Kidney (tissue), 13 donors: ENCODE measurements at regions not wholly inside any gene's neighbourhood (a gene's known extent, or its start where the extent isn't known, plus 50 kb on each side); places are given as distances from the start of the nearest gene placed in this dataset.

Experiments
- DNase-seq, 5 donors: peaks; one replicate each; pipeline ENCODE4 v3.0.0-alpha.2; 2013 to 2020
- FAIRE-seq: peaks from 2 replicates; lab custom pipeline; 2012; peaks lifted over from hg19 to GRCh38; lab: Jason Lieb, UNC
- H3K27ac ChIP-seq, 2 donors: one replicate each; pipeline ENCODE4 v1.7.0; 2013; ENCODE audit warnings: low read depth in 2 of 2, low read length in 2 of 2, inconsistent platforms in 1 of 2
- H3K27me3 ChIP-seq: one replicate; pipeline ENCODE4 v1.7.1; 2013; ENCODE audit warnings: low read length, inconsistent platforms; ENCODE audit not compliant: control insufficient read depth, insufficient read depth
- H3K36me3 ChIP-seq, 3 donors: one replicate each; pipeline versions ENCODE4 v1.7.0 to v1.7.1; 2013; ENCODE audit warnings: low read length in 3 of 3, control low read depth in 1 of 3, inconsistent platforms in 1 of 3; ENCODE audit not compliant: insufficient read depth in 3 of 3, control insufficient read depth in 2 of 3
- H3K4me1 ChIP-seq, 3 donors: one replicate each; pipeline versions ENCODE4 v1.7.0 to v1.7.1; 2013; ENCODE audit warnings: low read length in 3 of 3, inconsistent platforms in 1 of 3, low read depth in 1 of 3; ENCODE audit not compliant: control insufficient read depth in 2 of 3, insufficient read depth in 2 of 3
- H3K4me3 ChIP-seq, 3 donors: one replicate each; pipeline versions ENCODE4 v1.7.0 to v1.8.1; 2013; ENCODE audit warnings: low read length in 3 of 3, control low read depth in 1 of 3, inconsistent platforms in 1 of 3
- H3K9ac ChIP-seq, 3 donors: one replicate each; pipeline versions ENCODE4 v1.7.0 to v1.7.1; 2013; ENCODE audit warnings: low read length in 3 of 3, control low read depth in 1 of 3, inconsistent platforms in 1 of 3
- H3K9me3 ChIP-seq, 3 donors: one replicate each; pipeline versions ENCODE4 v1.7.0 to v1.7.1; 2013; ENCODE audit warnings: low read length in 3 of 3, control low read depth in 1 of 3, inconsistent platforms in 1 of 3; ENCODE audit not compliant: control insufficient read depth in 2 of 3, insufficient read depth in 1 of 3
- intact Hi-C: fragments of 100-400 bp; cut with DNase I; formaldehyde crosslinking; loops from one replicate; pipeline ENCODE4 v1.11.1; 2022
- TF ChIP-seq, protein P1 (sequence below): IDR thresholded peaks from 3 replicates; pipeline ENCODE4 v1.5.1; 2012; ENCODE audit warnings: mild to moderate bottlenecking, moderate library complexity, borderline replicate concordance; ENCODE audit not compliant: insufficient read depth; ENCODE audit errors: extremely low read depth
- donor health status: control.
- donor health status: control.
- donor health status: control.
- donor health status: control.
- donor health status: control.
- donor health status: DM: yes; HTN: yes; CAD: no.
- donor health status: Normal renal cell carcinoma (clear cell type).

DNA sequence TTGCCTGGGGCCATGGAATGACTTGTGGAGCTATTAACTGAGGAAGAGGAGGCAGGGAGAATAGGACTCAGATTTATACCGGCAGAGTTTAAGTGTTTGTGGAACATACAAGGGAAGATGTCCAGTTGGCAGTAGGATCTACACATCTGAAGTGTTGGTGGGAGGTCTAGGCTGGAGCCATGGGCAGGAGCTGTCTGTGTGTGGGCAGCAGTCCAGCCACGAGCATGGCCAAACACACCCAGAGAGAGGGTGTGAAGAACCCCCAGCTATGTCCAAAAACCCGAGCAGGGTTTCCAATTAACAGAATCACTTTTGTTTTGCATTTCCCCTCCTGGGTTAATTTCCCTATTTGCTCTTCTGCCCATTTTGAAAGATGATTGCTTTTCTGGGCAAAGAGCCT lies 393.7 kb downstream of the CDK5RAP2 start:
- FAIRE-seq (no peak), DNase-seq (no peak)
- Histone ChIP-seq H3K4me1 (no peaks in the 10 kb centered on the region), H3K27me3 (no peaks in the 10 kb centered on the region), H3K36me3 (no peaks in the 10 kb centered on the region), H3K27ac (no peak overlapping the region), H3K9me3 (no peaks in the 10 kb centered on the region), H3K4me3 (no peak overlapping the region), H3K9ac (no peak overlapping the region)
- intact Hi-C loops, result no loop called here
- TF ChIP-seq, protein P1, sequence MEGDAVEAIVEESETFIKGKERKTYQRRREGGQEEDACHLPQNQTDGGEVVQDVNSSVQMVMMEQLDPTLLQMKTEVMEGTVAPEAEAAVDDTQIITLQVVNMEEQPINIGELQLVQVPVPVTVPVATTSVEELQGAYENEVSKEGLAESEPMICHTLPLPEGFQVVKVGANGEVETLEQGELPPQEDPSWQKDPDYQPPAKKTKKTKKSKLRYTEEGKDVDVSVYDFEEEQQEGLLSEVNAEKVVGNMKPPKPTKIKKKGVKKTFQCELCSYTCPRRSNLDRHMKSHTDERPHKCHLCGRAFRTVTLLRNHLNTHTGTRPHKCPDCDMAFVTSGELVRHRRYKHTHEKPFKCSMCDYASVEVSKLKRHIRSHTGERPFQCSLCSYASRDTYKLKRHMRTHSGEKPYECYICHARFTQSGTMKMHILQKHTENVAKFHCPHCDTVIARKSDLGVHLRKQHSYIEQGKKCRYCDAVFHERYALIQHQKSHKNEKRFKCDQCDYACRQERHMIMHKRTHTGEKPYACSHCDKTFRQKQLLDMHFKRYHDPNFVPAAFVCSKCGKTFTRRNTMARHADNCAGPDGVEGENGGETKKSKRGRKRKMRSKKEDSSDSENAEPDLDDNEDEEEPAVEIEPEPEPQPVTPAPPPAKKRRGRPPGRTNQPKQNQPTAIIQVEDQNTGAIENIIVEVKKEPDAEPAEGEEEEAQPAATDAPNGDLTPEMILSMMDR, result no peak

DNA sequence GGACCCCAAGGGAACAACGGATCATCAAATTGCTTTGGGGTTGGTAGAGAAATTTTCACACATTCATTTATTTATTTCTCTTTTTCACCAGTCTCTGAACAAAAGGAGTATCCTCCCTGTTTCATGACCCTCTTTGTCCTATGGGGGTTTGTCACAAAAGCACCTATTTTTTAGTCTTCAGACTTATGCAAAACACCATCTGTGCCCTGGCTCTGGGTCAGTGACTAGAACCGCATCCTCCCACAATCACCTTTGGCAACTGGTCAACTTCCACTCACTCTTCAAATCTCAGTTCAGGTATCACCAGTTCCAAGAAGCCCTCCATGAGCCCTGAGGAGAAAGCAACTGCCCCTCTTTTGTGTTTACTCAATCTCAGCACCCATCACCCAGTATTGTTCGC lies 395.7 kb downstream of the CDK5RAP2 start:
- no peak for FAIRE-seq
- TF ChIP-seq, protein P1, result no peak
- intact Hi-C loops, result no loop called here

DNA sequence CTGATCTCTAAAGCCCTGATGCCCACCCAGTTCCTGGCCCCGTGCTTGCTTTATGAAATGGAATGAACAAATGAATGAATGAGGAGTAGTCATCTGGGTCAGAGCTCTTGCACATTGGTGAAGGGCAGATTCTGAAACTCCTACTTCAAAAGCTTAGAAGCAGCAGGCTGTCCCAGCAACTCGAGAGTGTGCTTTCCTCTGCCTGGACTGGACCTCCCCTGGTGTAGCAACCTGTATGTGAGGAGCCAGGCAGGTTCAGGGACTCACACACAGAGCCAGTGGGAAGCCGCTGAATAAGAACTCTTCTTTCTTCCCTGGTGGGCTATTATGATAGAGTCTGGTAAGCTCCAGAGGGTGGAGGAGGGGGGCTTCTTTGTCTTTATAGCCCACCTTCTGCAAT lies 396.4 kb downstream of the CDK5RAP2 start:
- no peaks in the 10 kb centered on the region for H3K36me3 ChIP-seq
- TF ChIP-seq, protein P1, result no peak
- DNase-seq (no peak), FAIRE-seq (no peak)
- no peaks in the 10 kb centered on the region for H3K27me3 ChIP-seq
- H3K9ac ChIP-seq, result no peak overlapping the region
- H3K4me1 ChIP-seq, result no peaks in the 10 kb centered on the region
- H3K4me3 ChIP-seq, result no peak overlapping the region
- H3K27ac ChIP-seq, result no peak overlapping the region
- H3K9me3 ChIP-seq, result no peaks in the 10 kb centered on the region
- intact Hi-C loops, result no loop called here

More for the DNA sequence above, 395.7 kb downstream of the CDK5RAP2 start:
- Histone ChIP-seq H3K27ac (no peak overlapping the region), H3K4me1 (no peaks in the 10 kb centered on the region), H3K9me3 (no peaks in the 10 kb centered on the region), H3K4me3 (no peak overlapping the region), H3K36me3 (no peaks in the 10 kb centered on the region), H3K9ac (no peak overlapping the region), H3K27me3 (no peaks in the 10 kb centered on the region)
- DNase-seq, result no peak

DNA sequence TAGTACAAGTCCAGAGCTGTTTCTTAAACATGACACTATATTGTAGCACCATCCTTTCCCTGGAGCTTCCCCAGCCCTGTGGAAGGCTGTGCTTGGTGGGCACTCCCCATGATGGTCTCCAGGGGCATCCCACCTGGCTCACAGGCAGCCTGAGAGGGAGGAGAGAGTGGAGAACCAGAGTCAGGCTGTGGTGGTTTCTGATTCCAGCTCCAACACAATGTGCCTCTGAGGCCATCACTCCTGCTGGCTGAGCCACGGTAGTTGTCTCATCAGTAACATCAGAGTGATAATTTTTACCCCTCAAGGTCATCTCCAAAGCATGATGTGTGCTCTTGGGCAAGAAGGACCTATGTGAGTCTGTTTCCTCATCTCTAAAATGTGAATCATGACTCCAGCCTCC lies 398.0 kb downstream of the CDK5RAP2 start:
- no peak for FAIRE-seq

More for the DNA sequence above, 398.0 kb downstream of the CDK5RAP2 start:
- Histone ChIP-seq H3K9ac (no peak overlapping the region), H3K4me1 (no peaks in the 10 kb centered on the region), H3K36me3 (no peaks in the 10 kb centered on the region), H3K9me3 (no peaks in the 10 kb centered on the region), H3K27me3 (no peaks in the 10 kb centered on the region), H3K4me3 (no peak overlapping the region), H3K27ac (no peak overlapping the region)
- intact Hi-C loops, result no loop called here
- TF ChIP-seq, protein P1, result no peak
- DNase-seq, result no peak
